Inflammatory macrophage treated with lipopolysaccharide for 4 hours (primary cell): ENCODE measurements at regions not wholly inside any gene's neighbourhood (a gene's known extent, or its start where the extent isn't known, plus 50 kb on each side); places are given as distances from the start of the nearest gene placed in this dataset.
"Not testable (repeated sequence)": the region's sequence is repeated elsewhere in the genome, so short reads cannot be mapped to it uniquely, and the experiment has no call there.

Experiments
- DNase-seq: peaks from one replicate; pipeline ENCODE4 v3.0.0-alpha.2; 2020

GRCh38 chr21:31609081-31609480 is 50.4 kb upstream of the SOD1 start:
- no peak for DNase-seq

- DNase-seq: no peak
Observed at GRCh38 chr21:31607791-31608190, 51.7 kb upstream of the SOD1 start.

- DNase-seq: no peak
Observed at GRCh38 chr21:31606081-31606874, 53.2 kb upstream of the SOD1 start.

- DNase-seq: peak; percentile 69
Observed at GRCh38 chr21:31604591-31605190, 54.8 kb upstream of the SOD1 start.

GRCh38 chr21:31599563-31599962 is 59.9 kb upstream of the SOD1 start:
- DNase-seq: no peak

- no peak for DNase-seq
Observed at GRCh38 chr21:31599013-31599412, 60.5 kb upstream of the SOD1 start.

GRCh38 chr21:31597683-31598082 is 61.8 kb upstream of the SOD1 start:
- DNase-seq: no peak

- DNase-seq: no peak
Observed at GRCh38 chr21:31596055-31596454, 63.4 kb upstream of the SOD1 start.

- DNase-seq: no peak
Observed at GRCh38 chr21:31594726-31595125, 64.8 kb upstream of the SOD1 start.

- DNase-seq: no peak
Observed at GRCh38 chr21:31594279-31594678, 65.2 kb upstream of the SOD1 start.

GRCh38 chr21:31592963-31593560 is 66.4 kb upstream of the SOD1 start:
- no peak for DNase-seq

- DNase-seq: no peak
Observed at GRCh38 chr21:31592516-31592915, 67.0 kb upstream of the SOD1 start.

- DNase-seq: no peak
Observed at GRCh38 chr21:31589820-31590219, 69.7 kb upstream of the SOD1 start.

GRCh38 chr21:31586118-31586517 is 73.4 kb upstream of the SOD1 start:
- DNase-seq: no peak

- not testable (repeated sequence) for DNase-seq
Observed at GRCh38 chr21:31583937-31584336, 75.6 kb upstream of the SOD1 start.

GRCh38 chr21:31583498-31583897 is 76.0 kb upstream of the SOD1 start:
- DNase-seq: no peak

GRCh38 chr21:31580866-31581276 is 78.6 kb upstream of the SOD1 start:
- peak; percentile 71 for DNase-seq

GRCh38 chr21:31577271-31577670 is 82.2 kb upstream of the SOD1 start:
- DNase-seq: peak; percentile 55

GRCh38 chr21:31576428-31576827 is 83.1 kb upstream of the SOD1 start:
- DNase-seq: no peak

- no peak for DNase-seq
Observed at GRCh38 chr21:31573217-31573616, 86.3 kb upstream of the SOD1 start.

GRCh38 chr21:31571879-31572278 is 87.6 kb upstream of the SOD1 start:
- no peak for DNase-seq

- DNase-seq: no peak
Observed at GRCh38 chr21:31570824-31571566, 88.5 kb upstream of the SOD1 start.

GRCh38 chr21:31566611-31567010 is 92.9 kb upstream of the SOD1 start:
- no peak for DNase-seq

GRCh38 chr21:31566064-31566463 is 93.4 kb upstream of the SOD1 start:
- no peak for DNase-seq
